H1 (cell line): ENCODE measurements at regions not wholly inside any gene's neighbourhood (a gene's known extent, or its start where the extent isn't known, plus 50 kb on each side); places are given as distances from the start of the nearest gene placed in this dataset.

Source experiments
- CTCF ChIA-PET: fragments of 300-600 bp; sonication (Branson Sonifier 250); formaldehyde crosslinking; loops from one replicate; lab custom pipeline; 2021; ENCODE audit not compliant: partially characterized antibody; lab: Charles Lee
- POLR2A ChIA-PET: fragments of 300-600 bp; sonication (Branson Sonifier 250); formaldehyde crosslinking; loops from one replicate; lab custom pipeline; 2021; ENCODE audit warnings: inconsistent platforms; ENCODE audit not compliant: partially characterized antibody; lab: Charles Lee
- DNase-seq, 2 experiments: peaks; one replicate each; pipeline versions ENCODE4 v3.0.0 to v3.0.0-alpha.2; 2010 to 2022; ENCODE audit warnings: low spot score in 2 of 2, low read depth in 1 of 2, mixed read lengths in 1 of 2
- FAIRE-seq: peaks from 2 replicates; lab custom pipeline; 2011; peaks lifted over from hg19 to GRCh38; lab: Jason Lieb, UNC
- H2AFZ ChIP-seq: 2 replicates; pipeline ENCODE4 v1.8.1; 2012; ENCODE audit warnings: low read length, inconsistent platforms
- H2AK5ac ChIP-seq: 2 replicates; pipeline ENCODE4 v1.6.1; 2013; ENCODE audit warnings: low read depth, low read length
- H2BK120ac ChIP-seq: replicated peaks from 2 replicates; pipeline ENCODE3; 2013; ENCODE audit warnings: low read depth, low read length, inconsistent platforms
- H2BK12ac ChIP-seq: 2 replicates; pipeline ENCODE4 v1.6.1; 2013; ENCODE audit warnings: low read depth, low read length
- H2BK15ac ChIP-seq: 2 replicates; pipeline ENCODE4 v1.6.1; 2013; ENCODE audit warnings: low read length
- H2BK20ac ChIP-seq: 2 replicates; pipeline ENCODE4 v1.6.1; 2013; ENCODE audit warnings: low read length
- H2BK5ac ChIP-seq: 2 replicates; pipeline ENCODE4 v1.6.1; 2013; ENCODE audit warnings: low read depth, low read length
- H3K14ac ChIP-seq: 2 replicates; pipeline ENCODE4 v1.6.1; 2013; ENCODE audit warnings: inconsistent platforms; ENCODE audit not compliant: insufficient read length
- H3K18ac ChIP-seq: 2 replicates; pipeline ENCODE4 v1.6.1; 2013; ENCODE audit warnings: low read length; ENCODE audit errors: extremely low read depth
- H3K23ac ChIP-seq: 2 replicates; pipeline ENCODE4 v1.6.1; 2013; ENCODE audit warnings: inconsistent platforms; ENCODE audit not compliant: insufficient read length
- H3K23me2 ChIP-seq: 2 replicates; pipeline ENCODE4 v1.6.1; 2013; ENCODE audit warnings: low read depth, low read length
- H3K27ac ChIP-seq: 2 replicates; pipeline ENCODE4 v1.6.1; 2011; ENCODE audit warnings: low read depth, low read length, inconsistent platforms
- H3K27me3 ChIP-seq, 4 experiments: replicated peaks in 1 of 4; 1 replicate in 1 of 4; 2 replicates in 3 of 4; pipeline versions ENCODE4 v1.6.1 to v1.8.1; 2011 to 2013; ENCODE audit warnings: low read length in 3 of 4, mild to moderate bottlenecking in 3 of 4, inconsistent platforms in 2 of 4, mixed read lengths in 2 of 4, moderate library complexity in 1 of 4; ENCODE audit not compliant: control insufficient read depth in 3 of 4, insufficient read depth in 3 of 4; ENCODE audit errors: extremely low read depth in 1 of 4
- H3K36me3 ChIP-seq, 4 experiments: 2 replicates each; pipeline versions ENCODE4 v1.6.1 to v1.8.1; 2011 to 2013; ENCODE audit warnings: mild to moderate bottlenecking in 4 of 4, low read length in 3 of 4, moderate library complexity in 2 of 4, control low read depth in 1 of 4, inconsistent platforms in 1 of 4; ENCODE audit not compliant: insufficient read depth in 4 of 4, control insufficient read depth in 2 of 4
- H3K4ac ChIP-seq: replicated peaks from 2 replicates; pipeline ENCODE3; 2013; ENCODE audit warnings: low read length, low read depth, mixed read lengths, inconsistent platforms; ENCODE audit not compliant: insufficient read length
- H3K4me1 ChIP-seq, 4 experiments: replicated peaks in 1 of 4; 1 replicate in 1 of 4; 2 replicates in 3 of 4; pipeline versions ENCODE4 v1.6.1 to v1.8.1; 2011 to 2013; ENCODE audit warnings: low read length in 3 of 4, inconsistent platforms in 2 of 4, mixed read lengths in 1 of 4; ENCODE audit not compliant: insufficient read depth in 4 of 4, control insufficient read depth in 3 of 4
- H3K4me2 ChIP-seq, 2 experiments: 2 replicates each; pipeline versions ENCODE4 v1.6.1 to v1.8.1; 2011 to 2013; ENCODE audit warnings: low read depth in 2 of 2, low read length in 2 of 2, control low read depth in 1 of 2, inconsistent platforms in 1 of 2, mild to moderate bottlenecking in 1 of 2; ENCODE audit not compliant: insufficient read depth in 1 of 2
- H3K4me3 ChIP-seq, 4 experiments: fragments of 200-600, 300-600 bp in 1 of 4; sonication (generic), shearing (Covaris generic), sonication (Bioruptor Twin) in 1 of 4; 2 replicates each; pipeline versions ENCODE4 v1.5.1 to v1.8.1; 2011 to 2016; ENCODE audit warnings: low read length in 4 of 4, low read depth in 3 of 4, control low read depth in 2 of 4, inconsistent platforms in 2 of 4, mild to moderate bottlenecking in 2 of 4, mixed read lengths in 1 of 4, moderate library complexity in 1 of 4; ENCODE audit not compliant: insufficient read depth in 2 of 4; ENCODE audit errors: extremely low read depth in 1 of 4
- H3K56ac ChIP-seq: replicated peaks from 2 replicates; pipeline ENCODE3; 2013; ENCODE audit warnings: low read depth, mild to moderate bottlenecking, mixed read lengths, low read length, inconsistent platforms; ENCODE audit not compliant: insufficient read length
- H3K79me1 ChIP-seq: 2 replicates; pipeline ENCODE4 v1.6.1; 2013; ENCODE audit warnings: low read depth, low read length, control low read depth
- H3K79me2 ChIP-seq, 2 experiments: 2 replicates each; pipeline versions ENCODE4 v1.6.1 to v1.8.1; 2012 to 2013; ENCODE audit warnings: low read length in 2 of 2, mild to moderate bottlenecking in 2 of 2, inconsistent platforms in 1 of 2; ENCODE audit not compliant: insufficient read depth in 2 of 2, control insufficient read depth in 1 of 2
- H3K9ac ChIP-seq, 4 experiments: replicated peaks in 1 of 4; 1 replicate in 1 of 4; 2 replicates in 3 of 4; pipeline versions ENCODE4 v1.6.1 to v1.8.1; 2011 to 2013; ENCODE audit warnings: low read depth in 3 of 4, low read length in 3 of 4, control low read depth in 2 of 4, mild to moderate bottlenecking in 2 of 4, moderate library complexity in 2 of 4, inconsistent platforms in 1 of 4; ENCODE audit errors: extremely low read depth in 1 of 4
- H3K9me3 ChIP-seq, 2 experiments: 2 replicates each; pipeline versions ENCODE4 v1.6.1 to v1.8.1; 2012 to 2013; ENCODE audit warnings: mild to moderate bottlenecking in 2 of 2, moderate library complexity in 2 of 2, control low read depth in 1 of 2, inconsistent platforms in 1 of 2, low read depth in 1 of 2, low read length in 1 of 2, mixed read lengths in 1 of 2; ENCODE audit not compliant: insufficient read depth in 2 of 2
- H4K20me1 ChIP-seq, 2 experiments: replicated peaks in 1 of 2; 2 replicates each; pipeline versions ENCODE3 to v1.8.1; 2011 to 2013; ENCODE audit warnings: inconsistent platforms in 2 of 2, low read length in 2 of 2, mild to moderate bottlenecking in 1 of 2; ENCODE audit not compliant: insufficient read depth in 2 of 2, control insufficient read depth in 1 of 2
- H4K5ac ChIP-seq: 2 replicates; pipeline ENCODE4 v1.6.1; 2013; ENCODE audit warnings: low read length, low read depth, mixed read lengths, inconsistent platforms; ENCODE audit not compliant: insufficient read length
- H4K8ac ChIP-seq: 2 replicates; pipeline ENCODE4 v1.8.0; 2013; ENCODE audit warnings: mild to moderate bottlenecking, moderate library complexity, low read length, inconsistent platforms; ENCODE audit not compliant: insufficient read depth; ENCODE audit errors: extremely low read depth
- H4K91ac ChIP-seq: replicated peaks from 2 replicates; pipeline ENCODE3; 2013; ENCODE audit warnings: low read length, mixed read lengths, inconsistent platforms; ENCODE audit not compliant: insufficient read length
- EP300 ChIP-seq, 2 experiments: IDR thresholded peaks; 1 replicate in 1 of 2; 2 replicates in 1 of 2; pipeline ENCODE4 v1.6.1; 2011 to 2012; ENCODE audit warnings: low read depth in 2 of 2, low read length in 2 of 2, mild to moderate bottlenecking in 2 of 2, borderline replicate concordance in 1 of 2, inconsistent platforms in 1 of 2, moderate library complexity in 1 of 2
- HDAC2 ChIP-seq, 2 experiments: fragments of 300-600 bp in 1 of 2; sonication (generic) in 1 of 2; IDR thresholded peaks; 2 replicates each; pipeline ENCODE4 v1.6.1; 2011 to 2012; ENCODE audit warnings: low read depth in 2 of 2, low read length in 2 of 2, mild to moderate bottlenecking in 2 of 2, moderate library complexity in 2 of 2, borderline replicate concordance in 1 of 2, inconsistent platforms in 1 of 2
- SIRT6 ChIP-seq: IDR thresholded peaks from one replicate; pipeline ENCODE4 v1.7.1; 2012; ENCODE audit warnings: low read length, inconsistent platforms
- SP2 ChIP-seq: IDR thresholded peaks from 2 replicates; pipeline ENCODE4 v1.6.1; 2012; ENCODE audit warnings: mild to moderate bottlenecking, low read length, inconsistent platforms
- WGBS, 2 experiments: shearing (Covaris generic) in 1 of 2; methylation state at CpG; one replicate each; pipeline versions ENCODE4 v1.1.6 to v1.1.7; 2013 to 2015; ENCODE audit warnings: low lambda C conversion rate in 2 of 2, mixed read lengths in 2 of 2, inconsistent platforms in 1 of 2, low coverage in 1 of 2, missing lambda C conversion rate in 1 of 2; ENCODE audit not compliant: insufficient replicate concordance in 2 of 2, insufficient coverage in 1 of 2, insufficient read length in 1 of 2; ENCODE audit errors: extremely low coverage in 1 of 2, missing lambda C conversion rate in 1 of 2; 5-methylcytosine and 5-hydroxymethylcytosine counted together

- CTCF ChIA-PET: no interaction called here
- no peak overlapping the region for H3K4me3 ChIP-seq
- H2BK5ac ChIP-seq: no peak overlapping the region
- no peaks in the 10 kb centered on the region for H3K9me3 ChIP-seq
- no peak overlapping the region for H3K23ac ChIP-seq
- no peak overlapping the region for H2BK15ac ChIP-seq
- H3K4me1 ChIP-seq: peaks cover 0 to 6% (median 1%) of the 10 kb centered on the region in 4 experiments; a peak in 2 of 7 replicates
- POLR2A ChIA-PET: no interaction called here
- H4K91ac ChIP-seq: no peak overlapping the region
- no peak overlapping the region for H2BK20ac ChIP-seq
- no peak overlapping the region for H3K14ac ChIP-seq
- no peaks in the 10 kb centered on the region for H3K36me3 ChIP-seq
- H4K20me1 ChIP-seq: no peaks in the 10 kb centered on the region
- no peak overlapping the region for H3K56ac ChIP-seq
- no peak overlapping the region for H3K9ac ChIP-seq
- no peak overlapping the region for H4K8ac ChIP-seq
- TF ChIP-seq EP300 (IDR thresholded peaks at IDR 0.05; ENCODE audit: borderline replicate concordance in 1 of 2, low read depth in 2 of 2, low read length in 2 of 2) (no peak), HDAC2 (IDR thresholded peaks at IDR 0.05; ENCODE audit: borderline replicate concordance in 1 of 2, low read depth in 2 of 2, low read length in 2 of 2) (no peak), SIRT6 (no peak), SP2 (no peak)
- DNase-seq: no peak
- H2BK12ac ChIP-seq: no peak overlapping the region
- H3K27me3 ChIP-seq: peaks cover 0 to 1% (median 0%) of the 10 kb centered on the region in 4 experiments; a peak in 1 of 7 replicates
- H3K79me1 ChIP-seq: no peaks in the 10 kb centered on the region
- FAIRE-seq: no peak
- H2AK5ac ChIP-seq: no peak overlapping the region
- H3K18ac ChIP-seq: no peak overlapping the region
- H3K27ac ChIP-seq: no peak overlapping the region
- H3K23me2 ChIP-seq: no peaks in the 10 kb centered on the region; the same call in 1 of the 2 replicates
- H3K79me2 ChIP-seq: no peaks in the 10 kb centered on the region
- no peak overlapping the region for H2AFZ ChIP-seq
- WGBS, 2 experiments: 99% methylated on average over 5 of the region's 5 CpGs; no CpG with 5 or more reads in 1 of the 2 experiments
- H2BK120ac ChIP-seq: no peak overlapping the region
- H3K4ac ChIP-seq: no peak overlapping the region
- no peak overlapping the region for H4K5ac ChIP-seq
- no peak overlapping the region for H3K4me2 ChIP-seq
Measured at GRCh38 chr2:199119796-199120195, 337.9 kb downstream of the SATB2 start.
